AG08395 (cell line): ENCODE measurements at regions not wholly inside any gene's neighbourhood (a gene's known extent, or its start where the extent isn't known, plus 50 kb on each side); places are given as distances from the start of the nearest gene placed in this dataset.
A peak's percentile ranks its signal among the peaks of the same experiment; 100 is the strongest.
"Not testable (repeated sequence)": the region's sequence is repeated elsewhere in the genome, so short reads cannot be mapped to it uniquely, and the experiment has no call there.

Experiments used
- DNase-seq: peaks from one replicate; pipeline ENCODE4 v3.0.0; 2012; ENCODE audit warnings: mixed read lengths, low spot score

- DNase-seq: no peak
Observed at GRCh38 chr9:2497666-2498400, 123.8 kb upstream of the VLDLR start.

GRCh38 chr9:2502210-2502609 lies 119.4 kb upstream of the VLDLR start:
- no peak for DNase-seq

GRCh38 chr9:2502760-2503159 lies 118.8 kb upstream of the VLDLR start:
- peak; percentile 49 for DNase-seq

- no peak for DNase-seq
Observed at GRCh38 chr9:2506321-2506720, 115.3 kb upstream of the VLDLR start.

GRCh38 chr9:2523591-2523990 lies 98.0 kb upstream of the VLDLR start:
- DNase-seq: no peak

GRCh38 chr9:2524601-2525000 lies 97.0 kb upstream of the VLDLR start:
- no peak for DNase-seq

GRCh38 chr9:2525147-2525546 lies 96.4 kb upstream of the VLDLR start:
- DNase-seq: no peak

GRCh38 chr9:2526071-2526828 lies 95.3 kb upstream of the VLDLR start:
- DNase-seq: peak; percentile 18

- no peak for DNase-seq
Observed at GRCh38 chr9:2531481-2531880, 90.1 kb upstream of the VLDLR start.

GRCh38 chr9:2536511-2536910 lies 85.1 kb upstream of the VLDLR start:
- DNase-seq: no peak

GRCh38 chr9:2545881-2546490 lies 75.6 kb upstream of the VLDLR start:
- no peak for DNase-seq

GRCh38 chr9:2555899-2556600 lies 65.5 kb upstream of the VLDLR start:
- DNase-seq: not testable (repeated sequence)

- DNase-seq: no peak
Observed at GRCh38 chr9:2557693-2558092, 63.9 kb upstream of the VLDLR start.

- DNase-seq: peak; percentile 86
Observed at GRCh38 chr9:2559192-2560152, 62.1 kb upstream of the VLDLR start.

- no peak for DNase-seq
Observed at GRCh38 chr9:2560180-2560579, 61.4 kb upstream of the VLDLR start.

GRCh38 chr9:2565676-2566340 lies 55.8 kb upstream of the VLDLR start:
- no peak for DNase-seq

GRCh38 chr9:2567922-2568321 lies 53.7 kb upstream of the VLDLR start:
- DNase-seq: no peak

- no peak for DNase-seq
Observed at GRCh38 chr9:2568689-2569088, 52.9 kb upstream of the VLDLR start.

- peak; percentile 9 for DNase-seq
Observed at GRCh38 chr9:2570615-2571479, 50.7 kb upstream of the VLDLR start.
